ENCODE measurements at regions not wholly inside any gene's neighbourhood (a gene's known extent, or its start where the extent isn't known, plus 50 kb on each side); places are given as distances from the start of the nearest gene placed in this dataset.

DNA sequence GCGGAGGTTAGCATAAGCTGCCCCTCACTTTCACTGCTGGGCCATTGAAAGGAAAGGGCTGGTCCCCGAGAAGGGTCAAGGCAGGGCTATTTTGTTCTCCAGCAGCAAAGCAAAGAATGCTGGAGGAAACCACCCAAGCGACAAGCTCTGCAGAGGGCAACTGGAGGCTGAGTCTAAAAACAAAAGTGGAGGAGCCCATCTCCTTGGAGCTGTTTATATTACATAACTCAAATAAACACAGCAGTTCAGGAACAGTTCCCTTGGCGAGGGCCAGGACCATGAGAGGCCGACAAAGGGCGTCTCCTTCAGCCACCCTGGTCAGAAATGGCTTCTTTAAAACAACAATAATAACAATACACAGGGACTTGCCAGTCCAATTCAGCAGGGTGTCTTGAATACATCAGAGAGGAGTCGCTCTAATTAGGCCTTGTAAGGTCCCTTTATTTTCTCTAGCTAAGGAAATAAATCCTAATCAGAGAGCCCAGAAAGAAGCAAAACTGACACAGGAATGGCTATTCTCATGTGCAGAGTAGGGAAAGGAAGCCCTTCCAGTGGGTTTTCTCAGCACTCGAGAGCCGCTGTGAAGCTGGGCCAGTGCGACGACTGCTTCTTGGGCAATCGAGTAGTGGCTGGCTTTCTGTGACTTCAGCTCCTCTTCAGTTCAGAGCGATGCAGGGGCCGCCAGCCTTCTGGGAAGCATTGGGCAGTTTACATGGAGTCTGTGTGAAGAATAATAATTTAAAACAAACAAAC is 57.0 kb upstream of the TARBP1 start:
- Mint-ChIP-seq H3K27ac (peak overlapping the region in 4 of 7 donors; percentile 1 to 69 (median 55)), H3K36me3 (peaks cover 3 to 4% of the 10 kb centered on the region in 2 donors), H3K4me1 (peaks cover 38% of the 10 kb centered on the region), H3K27me3 (ENCODE audit: low read depth in 3 of 3) (peaks cover 2% of the 10 kb centered on the region in 3 donors), H3K4me3 (no peak overlapping the region), H3K9me3 (no peaks in the 10 kb centered on the region)
- no peaks in the 10 kb centered on the region for H3K79me2 ChIP-seq (ENCODE audit: insufficient read depth, low read length)
- intact Hi-C loops (cut with micrococcal nuclease) = no loop called here
- H3K4me3 ChIP-seq (replicated peaks in 1 of 3; ENCODE audit: low read depth in 2 of 3, low read length in 3 of 3) = no peak overlapping the region
- H3K27me3 ChIP-seq (ENCODE audit: control insufficient read depth in 2 of 2, insufficient read depth in 2 of 2, low read length in 2 of 2) = no peaks in the 10 kb centered on the region
- no peaks in the 10 kb centered on the region for H4K20me1 ChIP-seq (ENCODE audit: insufficient read depth, low read length)
- TF ChIP-seq, protein P1, sequence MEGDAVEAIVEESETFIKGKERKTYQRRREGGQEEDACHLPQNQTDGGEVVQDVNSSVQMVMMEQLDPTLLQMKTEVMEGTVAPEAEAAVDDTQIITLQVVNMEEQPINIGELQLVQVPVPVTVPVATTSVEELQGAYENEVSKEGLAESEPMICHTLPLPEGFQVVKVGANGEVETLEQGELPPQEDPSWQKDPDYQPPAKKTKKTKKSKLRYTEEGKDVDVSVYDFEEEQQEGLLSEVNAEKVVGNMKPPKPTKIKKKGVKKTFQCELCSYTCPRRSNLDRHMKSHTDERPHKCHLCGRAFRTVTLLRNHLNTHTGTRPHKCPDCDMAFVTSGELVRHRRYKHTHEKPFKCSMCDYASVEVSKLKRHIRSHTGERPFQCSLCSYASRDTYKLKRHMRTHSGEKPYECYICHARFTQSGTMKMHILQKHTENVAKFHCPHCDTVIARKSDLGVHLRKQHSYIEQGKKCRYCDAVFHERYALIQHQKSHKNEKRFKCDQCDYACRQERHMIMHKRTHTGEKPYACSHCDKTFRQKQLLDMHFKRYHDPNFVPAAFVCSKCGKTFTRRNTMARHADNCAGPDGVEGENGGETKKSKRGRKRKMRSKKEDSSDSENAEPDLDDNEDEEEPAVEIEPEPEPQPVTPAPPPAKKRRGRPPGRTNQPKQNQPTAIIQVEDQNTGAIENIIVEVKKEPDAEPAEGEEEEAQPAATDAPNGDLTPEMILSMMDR (IDR thresholded peaks at IDR 0.05) = no peak
- H3K36me3 ChIP-seq (replicated peaks in 1 of 2; ENCODE audit: control insufficient read depth in 1 of 2, insufficient read depth in 2 of 2, low read length in 2 of 2) = no peaks in the 10 kb centered on the region
- H3K9ac ChIP-seq (ENCODE audit: insufficient read depth, low read length, poor library complexity, severe bottlenecking) = no peak overlapping the region
- no peak overlapping the region for H3K27ac ChIP-seq (ENCODE audit: low read depth in 1 of 2, low read length in 2 of 2)
- WGBS (ENCODE audit: insufficient coverage) = 83% methylated on average over 8 of the region's 14 CpGs
- peak overlapping the region; percentile 43 for H2AFZ ChIP-seq (ENCODE audit: insufficient read depth, low read depth, low read length, poor library complexity, severe bottlenecking)
- H3K4me1 ChIP-seq (ENCODE audit: control insufficient read depth in 1 of 2, insufficient read depth in 2 of 2, low read length in 2 of 2) = peaks cover 27 to 30% of the 10 kb centered on the region in 2 donors
- no peaks in the 10 kb centered on the region for H3K9me3 ChIP-seq (replicated peaks in 1 of 2; ENCODE audit: control insufficient read depth in 1 of 2, insufficient read depth in 1 of 2, low read length in 2 of 2)
- no peak overlapping the region for H3K4me2 ChIP-seq (replicated peaks; ENCODE audit: extremely low read depth, low read length, poor library complexity, severe bottlenecking)
- DNase-seq = no peak

DNA sequence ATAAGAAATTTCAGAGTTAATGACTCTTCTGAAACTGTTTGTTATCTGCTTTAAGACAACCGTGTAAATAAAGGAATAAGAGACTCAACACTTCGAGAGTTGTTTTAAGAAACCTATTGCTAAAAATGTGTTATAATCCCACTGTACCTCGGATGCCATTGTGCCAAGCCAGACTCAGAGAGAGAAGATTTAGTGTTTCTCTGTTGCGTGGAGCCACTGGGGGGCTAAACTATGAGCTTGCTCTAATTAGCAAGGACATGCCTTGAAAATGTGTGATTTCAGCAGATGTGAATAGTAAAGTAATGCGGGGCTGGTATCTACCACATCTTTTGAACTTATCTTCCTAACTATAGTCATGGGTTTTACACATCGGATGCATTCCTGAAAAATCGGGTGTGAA is 56.2 kb upstream of the TARBP1 start:
- no peak overlapping the region for H3K4me3 Mint-ChIP-seq
- Histone ChIP-seq H3K4me2 (replicated peaks; ENCODE audit: extremely low read depth, low read length, poor library complexity, severe bottlenecking) (no peak overlapping the region), H3K27ac (ENCODE audit: low read depth in 1 of 2, low read length in 2 of 2) (no peak overlapping the region), H3K4me3 (replicated peaks in 1 of 3; ENCODE audit: low read depth in 2 of 3, low read length in 3 of 3) (no peak overlapping the region), H3K9ac (ENCODE audit: insufficient read depth, low read length, poor library complexity, severe bottlenecking) (no peak overlapping the region), H3K9me3 (replicated peaks in 1 of 2; ENCODE audit: control insufficient read depth in 1 of 2, insufficient read depth in 1 of 2, low read length in 2 of 2) (no peaks in the 10 kb centered on the region), H3K4me1 (ENCODE audit: control insufficient read depth in 1 of 2, insufficient read depth in 2 of 2, low read length in 2 of 2) (peaks cover 27 to 31% of the 10 kb centered on the region in 2 donors), H3K27me3 (ENCODE audit: control insufficient read depth in 2 of 2, insufficient read depth in 2 of 2, low read length in 2 of 2) (no peaks in the 10 kb centered on the region), H3K79me2 (ENCODE audit: insufficient read depth, low read length) (no peaks in the 10 kb centered on the region), H3K36me3 (replicated peaks in 1 of 2; ENCODE audit: control insufficient read depth in 1 of 2, insufficient read depth in 2 of 2, low read length in 2 of 2) (no peaks in the 10 kb centered on the region), H4K20me1 (ENCODE audit: insufficient read depth, low read length) (no peaks in the 10 kb centered on the region), H2AFZ (ENCODE audit: insufficient read depth, low read depth, low read length, poor library complexity, severe bottlenecking) (no peak overlapping the region)
- TF ChIP-seq, protein P1 (IDR thresholded peaks at IDR 0.05) = no peak
- 100% methylated on average over 2 of the region's 7 CpGs for WGBS (ENCODE audit: insufficient coverage)
- H3K4me1 Mint-ChIP-seq = peaks cover 38% of the 10 kb centered on the region
- H3K27me3 Mint-ChIP-seq (ENCODE audit: low read depth in 3 of 3) = peaks cover 2% of the 10 kb centered on the region in 3 donors
- intact Hi-C loops (cut with micrococcal nuclease) = no loop called here
- H3K9me3 Mint-ChIP-seq = no peaks in the 10 kb centered on the region
- DNase-seq = no peak
- H3K36me3 Mint-ChIP-seq = peaks cover 3 to 4% of the 10 kb centered on the region in 2 donors
- H3K27ac Mint-ChIP-seq = peak overlapping the region in 3 of 7 donors; percentile 4 to 69 (median 48)
